GM23248 (cell line): ENCODE measurements at regions not wholly inside any gene's neighbourhood (a gene's known extent, or its start where the extent isn't known, plus 50 kb on each side); places are given as distances from the start of the nearest gene placed in this dataset.

Experiments used
- EZH2 ChIP-seq: fragments of 200-600 bp; sonication (generic); IDR thresholded peaks from 2 replicates; pipeline ENCODE4 v1.6.1; 2018; ENCODE audit warnings: antibody characterized with exemption, mild to moderate bottlenecking; ENCODE audit not compliant: insufficient read depth, poor library complexity, severe bottlenecking
- EZH2phosphoT487 ChIP-seq: fragments of 200-600 bp; sonication (generic); IDR thresholded peaks from 2 replicates; pipeline ENCODE4 v1.6.1; 2018; ENCODE audit warnings: antibody characterized with exemption, moderate library complexity, mild to moderate bottlenecking, low read depth; ENCODE audit not compliant: insufficient read depth

DNA sequence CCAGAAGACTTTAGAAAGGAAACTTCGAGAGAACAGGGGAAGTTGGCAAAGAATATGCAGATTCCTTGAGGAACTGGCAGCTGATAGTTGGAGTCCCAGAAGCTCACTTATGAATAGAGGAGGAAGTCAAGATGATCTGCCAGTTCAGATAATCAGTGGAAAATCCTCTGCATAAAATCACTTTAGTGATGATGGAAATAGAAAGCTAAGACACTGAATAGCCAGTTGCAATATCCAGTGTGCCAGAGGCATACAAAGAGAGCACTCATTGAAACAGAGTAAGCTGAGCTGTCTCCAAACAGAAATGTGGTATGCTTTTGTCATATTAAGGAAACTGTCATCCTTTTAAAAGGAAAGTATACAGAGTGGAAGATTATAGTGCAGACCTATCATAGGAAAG is 1207.6 kb downstream of the OTOL1 start:
- TF ChIP-seq EZH2 (no peak), EZH2phosphoT487 (no peak)
